GM21447 (cell line): ENCODE measurements at regions not wholly inside any gene's neighbourhood (a gene's known extent, or its start where the extent isn't known, plus 50 kb on each side); places are given as distances from the start of the nearest gene placed in this dataset.

Experiments used
- ATAC-seq: cut with Tn5 transposase; IDR thresholded peaks from one replicate; pipeline ENCODE4 v1.9.1; 2021; ENCODE audit not compliant: unreplicated experiment

- ATAC-seq: no peak
These were observed 434.1 kb upstream of the SEMA6D start for GRCh38 chr15:47283246-47283645.

- ATAC-seq: no peak
These were observed 428.5 kb upstream of the SEMA6D start for GRCh38 chr15:47288794-47289193.

- no peak for ATAC-seq
These were observed 427.6 kb upstream of the SEMA6D start for GRCh38 chr15:47289656-47290055.

GRCh38 chr15:47291767-47292166 lies 425.5 kb upstream of the SEMA6D start:
- ATAC-seq: no peak

GRCh38 chr15:47292638-47293190 lies 424.6 kb upstream of the SEMA6D start:
- no peak for ATAC-seq

GRCh38 chr15:47293466-47294162 lies 423.7 kb upstream of the SEMA6D start:
- ATAC-seq: no peak

- no peak for ATAC-seq
These were observed 422.5 kb upstream of the SEMA6D start for GRCh38 chr15:47294765-47295259.

GRCh38 chr15:47296881-47297280 lies 420.4 kb upstream of the SEMA6D start:
- ATAC-seq: no peak

- ATAC-seq: no peak
These were observed 417.4 kb upstream of the SEMA6D start for GRCh38 chr15:47299846-47300434.

GRCh38 chr15:47300596-47300995 lies 416.7 kb upstream of the SEMA6D start:
- no peak for ATAC-seq

GRCh38 chr15:47301481-47301880 lies 415.8 kb upstream of the SEMA6D start:
- ATAC-seq: no peak

- no peak for ATAC-seq
These were observed 412.6 kb upstream of the SEMA6D start for GRCh38 chr15:47304656-47305055.

- no peak for ATAC-seq
These were observed 405.1 kb upstream of the SEMA6D start for GRCh38 chr15:47312161-47312560.

GRCh38 chr15:47326410-47327333 lies 390.6 kb upstream of the SEMA6D start:
- ATAC-seq: no peak

GRCh38 chr15:47331829-47332393 lies 385.4 kb upstream of the SEMA6D start:
- ATAC-seq: no peak

GRCh38 chr15:47332481-47332880 lies 384.8 kb upstream of the SEMA6D start:
- ATAC-seq: no peak

GRCh38 chr15:47333734-47334133 lies 383.6 kb upstream of the SEMA6D start:
- no peak for ATAC-seq

- no peak for ATAC-seq
These were observed 382.3 kb upstream of the SEMA6D start for GRCh38 chr15:47334805-47335535.

- ATAC-seq: no peak
These were observed 380.2 kb upstream of the SEMA6D start for GRCh38 chr15:47337106-47337505.

- ATAC-seq: no peak
These were observed 379.5 kb upstream of the SEMA6D start for GRCh38 chr15:47337836-47338235.
